Nephron (organoid): ENCODE measurements at regions not wholly inside any gene's neighbourhood (a gene's known extent, or its start where the extent isn't known, plus 50 kb on each side); places are given as distances from the start of the nearest gene placed in this dataset.
A peak's percentile ranks its signal among the peaks of the same experiment; 100 is the strongest.

Experiments
- H3K27ac Mint-ChIP-seq, 3 experiments: 2 replicates each; pipeline ENCODE4 v1.8.0; 2020; ENCODE audit warnings: mixed read lengths in 3 of 3, mild to moderate bottlenecking in 2 of 3, moderate library complexity in 1 of 3
- H3K27me3 Mint-ChIP-seq: 2 replicates; pipeline ENCODE4 v1.8.0; 2021; ENCODE audit warnings: low read depth, mild to moderate bottlenecking, moderate library complexity, mixed read lengths
- H3K36me3 Mint-ChIP-seq: 2 replicates; pipeline ENCODE4 v1.8.0; 2020; ENCODE audit warnings: low read depth, mixed read lengths
- H3K4me1 Mint-ChIP-seq: 2 replicates; pipeline ENCODE4 v1.8.0; 2020; ENCODE audit warnings: mixed read lengths
- H3K4me3 Mint-ChIP-seq, 3 experiments: 2 replicates each; pipeline ENCODE4 v1.8.0; 2020; ENCODE audit warnings: mild to moderate bottlenecking in 3 of 3, mixed read lengths in 3 of 3, moderate library complexity in 2 of 3
- H3K9me3 Mint-ChIP-seq: 2 replicates; pipeline ENCODE4 v1.8.0; 2020; ENCODE audit warnings: mixed read lengths
- CTCF ChIP-seq, 3 experiments: fragments of 200-600 bp; sonication (generic); IDR thresholded peaks; one replicate each; pipeline ENCODE4 v1.5.0; 2021; ENCODE audit warnings: antibody characterized with exemption in 3 of 3; ENCODE audit not compliant: unreplicated experiment in 3 of 3

- Mint-ChIP-seq H3K27me3 (no peaks in the 10 kb centered on the region), H3K4me3 (no peak overlapping the region), H3K36me3 (no peaks in the 10 kb centered on the region), H3K27ac (no peak overlapping the region), H3K9me3 (no peaks in the 10 kb centered on the region), H3K4me1 (no peaks in the 10 kb centered on the region)
- no peak for TF ChIP-seq CTCF (IDR thresholded peaks at IDR 0.05; ENCODE audit: unreplicated experiment in 3 of 3)
Observed at GRCh38 chr2:16442971-16443370, 222.7 kb downstream of the CYRIA start.

GRCh38 chr2:16441431-16441830, 224.2 kb downstream of the CYRIA start:
- TF ChIP-seq CTCF (IDR thresholded peaks at IDR 0.05; ENCODE audit: unreplicated experiment in 3 of 3), result no peak
- H3K9me3 Mint-ChIP-seq, result no peaks in the 10 kb centered on the region
- H3K4me1 Mint-ChIP-seq, result no peaks in the 10 kb centered on the region

GRCh38 chr2:16440898-16441297, 224.7 kb downstream of the CYRIA start:
- H3K4me3 Mint-ChIP-seq, result no peak overlapping the region
- TF ChIP-seq CTCF (IDR thresholded peaks at IDR 0.05; ENCODE audit: unreplicated experiment in 3 of 3), result no peak

More at GRCh38 chr2:16441431-16441830, 224.2 kb downstream of the CYRIA start:
- H3K27me3 Mint-ChIP-seq, result no peaks in the 10 kb centered on the region
- no peak overlapping the region for H3K4me3 Mint-ChIP-seq
- no peak overlapping the region for H3K27ac Mint-ChIP-seq
- H3K36me3 Mint-ChIP-seq, result no peaks in the 10 kb centered on the region

GRCh38 chr2:16438613-16439321, 226.9 kb downstream of the CYRIA start:
- Mint-ChIP-seq H3K9me3 (no peaks in the 10 kb centered on the region), H3K27me3 (no peaks in the 10 kb centered on the region), H3K4me3 (no peak overlapping the region), H3K27ac (peak overlapping the region in 1 of 3 experiments; percentile 15), H3K4me1 (no peaks in the 10 kb centered on the region), H3K36me3 (no peaks in the 10 kb centered on the region)
- no peak for TF ChIP-seq CTCF (IDR thresholded peaks at IDR 0.05; ENCODE audit: unreplicated experiment in 3 of 3)

More at GRCh38 chr2:16440898-16441297, 224.7 kb downstream of the CYRIA start:
- Mint-ChIP-seq H3K27me3 (no peaks in the 10 kb centered on the region), H3K27ac (no peak overlapping the region), H3K36me3 (no peaks in the 10 kb centered on the region), H3K4me1 (no peaks in the 10 kb centered on the region), H3K9me3 (no peaks in the 10 kb centered on the region)

- H3K9me3 Mint-ChIP-seq, result no peaks in the 10 kb centered on the region
- H3K36me3 Mint-ChIP-seq, result no peaks in the 10 kb centered on the region
- TF ChIP-seq CTCF (IDR thresholded peaks at IDR 0.05; ENCODE audit: unreplicated experiment in 3 of 3), result no peak
Observed at GRCh38 chr2:16437189-16437588, 228.4 kb downstream of the CYRIA start.

GRCh38 chr2:16434393-16434792, 231.2 kb downstream of the CYRIA start:
- no peaks in the 10 kb centered on the region for H3K27me3 Mint-ChIP-seq
- no peak overlapping the region for H3K4me3 Mint-ChIP-seq
- H3K27ac Mint-ChIP-seq, result no peak overlapping the region
- no peaks in the 10 kb centered on the region for H3K36me3 Mint-ChIP-seq
- H3K4me1 Mint-ChIP-seq, result no peaks in the 10 kb centered on the region
- no peaks in the 10 kb centered on the region for H3K9me3 Mint-ChIP-seq
- no peak for TF ChIP-seq CTCF (IDR thresholded peaks at IDR 0.05; ENCODE audit: unreplicated experiment in 3 of 3)

More at GRCh38 chr2:16437189-16437588, 228.4 kb downstream of the CYRIA start:
- Mint-ChIP-seq H3K4me1 (no peaks in the 10 kb centered on the region), H3K4me3 (no peak overlapping the region), H3K27me3 (no peaks in the 10 kb centered on the region), H3K27ac (no peak overlapping the region)
